ENCODE measurements at regions not wholly inside any gene's neighbourhood (a gene's known extent, or its start where the extent isn't known, plus 50 kb on each side); places are given as distances from the start of the nearest gene placed in this dataset.

GRCh38 chr2:125272651-125273050 is 1247.6 kb downstream of the CNTNAP5 start:
- TF ChIP-seq, protein P1, sequence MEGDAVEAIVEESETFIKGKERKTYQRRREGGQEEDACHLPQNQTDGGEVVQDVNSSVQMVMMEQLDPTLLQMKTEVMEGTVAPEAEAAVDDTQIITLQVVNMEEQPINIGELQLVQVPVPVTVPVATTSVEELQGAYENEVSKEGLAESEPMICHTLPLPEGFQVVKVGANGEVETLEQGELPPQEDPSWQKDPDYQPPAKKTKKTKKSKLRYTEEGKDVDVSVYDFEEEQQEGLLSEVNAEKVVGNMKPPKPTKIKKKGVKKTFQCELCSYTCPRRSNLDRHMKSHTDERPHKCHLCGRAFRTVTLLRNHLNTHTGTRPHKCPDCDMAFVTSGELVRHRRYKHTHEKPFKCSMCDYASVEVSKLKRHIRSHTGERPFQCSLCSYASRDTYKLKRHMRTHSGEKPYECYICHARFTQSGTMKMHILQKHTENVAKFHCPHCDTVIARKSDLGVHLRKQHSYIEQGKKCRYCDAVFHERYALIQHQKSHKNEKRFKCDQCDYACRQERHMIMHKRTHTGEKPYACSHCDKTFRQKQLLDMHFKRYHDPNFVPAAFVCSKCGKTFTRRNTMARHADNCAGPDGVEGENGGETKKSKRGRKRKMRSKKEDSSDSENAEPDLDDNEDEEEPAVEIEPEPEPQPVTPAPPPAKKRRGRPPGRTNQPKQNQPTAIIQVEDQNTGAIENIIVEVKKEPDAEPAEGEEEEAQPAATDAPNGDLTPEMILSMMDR (conservative IDR thresholded peaks at IDR 0.05; ENCODE audit: low read depth, low read length), result no peak
- TF ChIP-seq EZH2 (IDR thresholded peaks at IDR 0.05; ENCODE audit: borderline replicate concordance, low read depth, low read length, poor library complexity, severe bottlenecking), result no peak
